Lower leg skin (tissue), 3 donors: ENCODE measurements at regions not wholly inside any gene's neighbourhood (a gene's known extent, or its start where the extent isn't known, plus 50 kb on each side); places are given as distances from the start of the nearest gene placed in this dataset.

Source experiments
- CTCF ChIP-seq, 3 donors: fragments of 450-650 bp; IDR thresholded peaks; one replicate each; pipeline ENCODE4 v1.5.1; 2016; ENCODE audit warnings: antibody characterized with exemption in 3 of 3, mild to moderate bottlenecking in 3 of 3, moderate library complexity in 2 of 3
- POLR2A ChIP-seq, 2 donors: fragments of 450-650 bp; IDR thresholded peaks; one replicate each; pipeline ENCODE4 v1.6.1; 2016 to 2017; ENCODE audit warnings: antibody characterized with exemption in 2 of 2, mild to moderate bottlenecking in 1 of 2, moderate library complexity in 1 of 2

GRCh38 chr7:33804140-33804660 lies 101.1 kb upstream of the BMPER start:
- no peak for TF ChIP-seq CTCF (IDR thresholded peaks at IDR 0.05)
- no peak for TF ChIP-seq POLR2A (IDR thresholded peaks at IDR 0.05)
